ENCODE measurements at regions not wholly inside any gene's neighbourhood (a gene's known extent, or its start where the extent isn't known, plus 50 kb on each side); places are given as distances from the start of the nearest gene placed in this dataset.

DNA sequence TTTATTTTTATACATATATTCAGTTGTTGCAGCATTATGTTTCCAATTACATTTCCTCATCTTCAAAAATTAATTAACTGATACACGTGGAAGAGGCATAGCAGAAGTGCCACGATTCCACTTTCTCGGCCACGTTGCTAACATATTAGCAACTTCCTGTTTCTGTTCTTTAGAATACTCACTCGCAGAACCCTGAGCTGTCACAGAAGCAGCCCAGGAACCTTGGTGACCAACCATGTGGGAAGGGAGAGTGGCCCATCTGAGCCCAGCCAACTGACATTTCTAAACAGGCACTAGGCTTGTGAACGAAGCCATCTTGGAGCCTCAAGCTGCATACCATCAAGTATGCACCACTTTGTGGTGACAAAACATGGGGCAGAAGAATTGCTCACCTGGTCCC lies 350.1 kb downstream of the CBLN2 start:
- TF ChIP-seq, protein P1, sequence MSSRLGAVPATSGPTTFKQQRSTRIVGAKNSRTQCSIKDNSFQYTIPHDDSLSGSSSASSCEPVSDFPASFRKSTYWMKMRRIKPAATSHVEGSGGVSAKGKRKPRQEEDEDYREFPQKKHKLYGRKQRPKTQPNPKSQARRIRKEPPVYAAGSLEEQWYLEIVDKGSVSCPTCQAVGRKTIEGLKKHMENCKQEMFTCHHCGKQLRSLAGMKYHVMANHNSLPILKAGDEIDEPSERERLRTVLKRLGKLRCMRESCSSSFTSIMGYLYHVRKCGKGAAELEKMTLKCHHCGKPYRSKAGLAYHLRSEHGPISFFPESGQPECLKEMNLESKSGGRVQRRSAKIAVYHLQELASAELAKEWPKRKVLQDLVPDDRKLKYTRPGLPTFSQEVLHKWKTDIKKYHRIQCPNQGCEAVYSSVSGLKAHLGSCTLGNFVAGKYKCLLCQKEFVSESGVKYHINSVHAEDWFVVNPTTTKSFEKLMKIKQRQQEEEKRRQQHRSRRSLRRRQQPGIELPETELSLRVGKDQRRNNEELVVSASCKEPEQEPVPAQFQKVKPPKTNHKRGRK (CRISPR knock-in tag; IDR thresholded peaks at IDR 0.05; ENCODE audit: borderline replicate concordance): no peak
- no peak for TF ChIP-seq JUN (CRISPR knock-in tag; IDR thresholded peaks at IDR 0.05)
- TF ChIP-seq CBFB (CRISPR knock-in tag; IDR thresholded peaks at IDR 0.05; ENCODE audit: low read depth): no peak
- TF ChIP-seq ESRRA (CRISPR knock-in tag; IDR thresholded peaks at IDR 0.05; ENCODE audit: borderline replicate concordance): no peak
- TF ChIP-seq, protein P2, sequence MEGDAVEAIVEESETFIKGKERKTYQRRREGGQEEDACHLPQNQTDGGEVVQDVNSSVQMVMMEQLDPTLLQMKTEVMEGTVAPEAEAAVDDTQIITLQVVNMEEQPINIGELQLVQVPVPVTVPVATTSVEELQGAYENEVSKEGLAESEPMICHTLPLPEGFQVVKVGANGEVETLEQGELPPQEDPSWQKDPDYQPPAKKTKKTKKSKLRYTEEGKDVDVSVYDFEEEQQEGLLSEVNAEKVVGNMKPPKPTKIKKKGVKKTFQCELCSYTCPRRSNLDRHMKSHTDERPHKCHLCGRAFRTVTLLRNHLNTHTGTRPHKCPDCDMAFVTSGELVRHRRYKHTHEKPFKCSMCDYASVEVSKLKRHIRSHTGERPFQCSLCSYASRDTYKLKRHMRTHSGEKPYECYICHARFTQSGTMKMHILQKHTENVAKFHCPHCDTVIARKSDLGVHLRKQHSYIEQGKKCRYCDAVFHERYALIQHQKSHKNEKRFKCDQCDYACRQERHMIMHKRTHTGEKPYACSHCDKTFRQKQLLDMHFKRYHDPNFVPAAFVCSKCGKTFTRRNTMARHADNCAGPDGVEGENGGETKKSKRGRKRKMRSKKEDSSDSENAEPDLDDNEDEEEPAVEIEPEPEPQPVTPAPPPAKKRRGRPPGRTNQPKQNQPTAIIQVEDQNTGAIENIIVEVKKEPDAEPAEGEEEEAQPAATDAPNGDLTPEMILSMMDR (IDR thresholded peaks at IDR 0.05): no peak
- no peak for TF ChIP-seq NFYB (CRISPR knock-in tag; conservative IDR thresholded peaks at IDR 0.05; ENCODE audit: low read depth)
- TF ChIP-seq, protein P3, sequence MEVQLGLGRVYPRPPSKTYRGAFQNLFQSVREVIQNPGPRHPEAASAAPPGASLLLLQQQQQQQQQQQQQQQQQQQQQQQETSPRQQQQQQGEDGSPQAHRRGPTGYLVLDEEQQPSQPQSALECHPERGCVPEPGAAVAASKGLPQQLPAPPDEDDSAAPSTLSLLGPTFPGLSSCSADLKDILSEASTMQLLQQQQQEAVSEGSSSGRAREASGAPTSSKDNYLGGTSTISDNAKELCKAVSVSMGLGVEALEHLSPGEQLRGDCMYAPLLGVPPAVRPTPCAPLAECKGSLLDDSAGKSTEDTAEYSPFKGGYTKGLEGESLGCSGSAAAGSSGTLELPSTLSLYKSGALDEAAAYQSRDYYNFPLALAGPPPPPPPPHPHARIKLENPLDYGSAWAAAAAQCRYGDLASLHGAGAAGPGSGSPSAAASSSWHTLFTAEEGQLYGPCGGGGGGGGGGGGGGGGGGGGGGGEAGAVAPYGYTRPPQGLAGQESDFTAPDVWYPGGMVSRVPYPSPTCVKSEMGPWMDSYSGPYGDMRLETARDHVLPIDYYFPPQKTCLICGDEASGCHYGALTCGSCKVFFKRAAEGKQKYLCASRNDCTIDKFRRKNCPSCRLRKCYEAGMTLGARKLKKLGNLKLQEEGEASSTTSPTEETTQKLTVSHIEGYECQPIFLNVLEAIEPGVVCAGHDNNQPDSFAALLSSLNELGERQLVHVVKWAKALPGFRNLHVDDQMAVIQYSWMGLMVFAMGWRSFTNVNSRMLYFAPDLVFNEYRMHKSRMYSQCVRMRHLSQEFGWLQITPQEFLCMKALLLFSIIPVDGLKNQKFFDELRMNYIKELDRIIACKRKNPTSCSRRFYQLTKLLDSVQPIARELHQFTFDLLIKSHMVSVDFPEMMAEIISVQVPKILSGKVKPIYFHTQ (CRISPR knock-in tag; IDR thresholded peaks at IDR 0.05): no peak
- no peak for TF ChIP-seq FOXJ3 (CRISPR knock-in tag; IDR thresholded peaks at IDR 0.05; ENCODE audit: borderline replicate concordance)
- TF ChIP-seq, protein P4, sequence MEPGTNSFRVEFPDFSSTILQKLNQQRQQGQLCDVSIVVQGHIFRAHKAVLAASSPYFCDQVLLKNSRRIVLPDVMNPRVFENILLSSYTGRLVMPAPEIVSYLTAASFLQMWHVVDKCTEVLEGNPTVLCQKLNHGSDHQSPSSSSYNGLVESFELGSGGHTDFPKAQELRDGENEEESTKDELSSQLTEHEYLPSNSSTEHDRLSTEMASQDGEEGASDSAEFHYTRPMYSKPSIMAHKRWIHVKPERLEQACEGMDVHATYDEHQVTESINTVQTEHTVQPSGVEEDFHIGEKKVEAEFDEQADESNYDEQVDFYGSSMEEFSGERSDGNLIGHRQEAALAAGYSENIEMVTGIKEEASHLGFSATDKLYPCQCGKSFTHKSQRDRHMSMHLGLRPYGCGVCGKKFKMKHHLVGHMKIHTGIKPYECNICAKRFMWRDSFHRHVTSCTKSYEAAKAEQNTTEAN (CRISPR knock-in tag; IDR thresholded peaks at IDR 0.05): no peak
